CD4-positive, CD25-positive, alpha-beta regulatory T cell (primary cell): ENCODE measurements at regions not wholly inside any gene's neighbourhood (a gene's known extent, or its start where the extent isn't known, plus 50 kb on each side); places are given as distances from the start of the nearest gene placed in this dataset.

ENCODE experiments used
- ATAC-seq, 2 donors: fragments of 150-1000 bp; cut with Tn5 transposase; one replicate each; pipeline ENCODE4 v1.10.0; 2021; ENCODE audit warnings: low read depth in 2 of 2, moderate number of reproducible peaks in 2 of 2, moderate library complexity in 1 of 2
- DNase-seq, 3 donors: peaks; one replicate each; pipeline versions ENCODE4 v3.0.0 to v3.0.0-alpha.2; 2012 to 2022; ENCODE audit warnings: mixed read lengths in 1 of 3
- H3K27ac ChIP-seq: one replicate; pipeline ENCODE4 v1.7.0; 2013; ENCODE audit warnings: mild to moderate bottlenecking, low read length; ENCODE audit not compliant: insufficient read depth, poor library complexity, severe bottlenecking
- H3K27me3 ChIP-seq: one replicate; pipeline ENCODE4 v1.7.0; 2013; ENCODE audit warnings: low read length; ENCODE audit not compliant: control insufficient read depth, insufficient read depth
- H3K36me3 ChIP-seq: one replicate; pipeline ENCODE4 v1.7.0; 2013; ENCODE audit warnings: mild to moderate bottlenecking, low read length, moderate library complexity; ENCODE audit not compliant: control insufficient read depth, insufficient read depth
- H3K4me1 ChIP-seq: 2 replicates; pipeline ENCODE4 v1.7.0; 2013; ENCODE audit warnings: mild to moderate bottlenecking, low read length; ENCODE audit not compliant: insufficient read depth, control insufficient read depth, poor library complexity, severe bottlenecking
- H3K4me3 ChIP-seq: one replicate; pipeline ENCODE4 v1.7.0; 2013; ENCODE audit warnings: low read depth, mild to moderate bottlenecking, low read length, moderate library complexity
- H3K9me3 ChIP-seq, 2 experiments: 1 replicate in 1 of 2; 2 replicates in 1 of 2; pipeline ENCODE4 v1.7.0; 2013; ENCODE audit warnings: low read length in 2 of 2, mild to moderate bottlenecking in 1 of 2, moderate library complexity in 1 of 2; ENCODE audit not compliant: control insufficient read depth in 2 of 2
- H3K27ac Mint-ChIP-seq, 3 donors: one replicate each; pipeline ENCODE4 v1.8.0; 2020 to 2022; ENCODE audit warnings: mild to moderate bottlenecking in 3 of 3, mixed read lengths in 3 of 3, moderate library complexity in 2 of 3
- H3K27me3 Mint-ChIP-seq: one replicate; pipeline ENCODE4 v1.8.0; 2022; ENCODE audit warnings: mild to moderate bottlenecking, mixed read lengths
- H3K36me3 Mint-ChIP-seq: one replicate; pipeline ENCODE4 v1.8.0; 2020; ENCODE audit warnings: mixed read lengths
- H3K4me1 Mint-ChIP-seq, 4 donors: one replicate each; pipeline ENCODE4 v1.8.0; 2020 to 2022; ENCODE audit warnings: mixed read lengths in 4 of 4, mild to moderate bottlenecking in 1 of 4
- H3K4me3 Mint-ChIP-seq, 4 donors: one replicate each; pipeline ENCODE4 v1.8.0; 2020 to 2022; ENCODE audit warnings: mild to moderate bottlenecking in 4 of 4, mixed read lengths in 4 of 4, moderate library complexity in 3 of 4
- H3K9me3 Mint-ChIP-seq, 7 donors: one replicate each; pipeline ENCODE4 v1.8.0; 2020 to 2022; ENCODE audit warnings: mixed read lengths in 7 of 7, mild to moderate bottlenecking in 3 of 7, moderate library complexity in 2 of 7

DNA sequence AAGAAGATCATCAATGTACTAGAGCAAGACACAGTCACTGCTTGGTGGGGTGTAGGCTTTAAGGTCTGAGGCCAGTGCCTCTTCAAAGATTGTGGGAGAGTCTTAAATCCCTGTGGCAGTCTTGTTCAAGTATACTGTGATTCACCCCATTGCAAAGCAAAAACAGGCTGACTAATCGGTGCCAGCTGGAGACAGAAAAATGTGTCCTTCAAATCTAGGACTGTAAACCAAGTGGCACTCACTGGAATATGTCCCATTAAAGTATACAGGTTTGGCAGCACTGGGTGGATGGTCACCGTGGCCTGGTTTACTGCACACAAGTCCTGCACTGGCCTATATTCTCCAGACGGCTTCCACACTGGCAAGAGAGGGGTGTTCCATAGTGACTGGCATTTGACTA is 1315.3 kb downstream of the TMEM121 start:
- Mint-ChIP-seq H3K36me3 (no peaks in the 10 kb centered on the region), H3K4me3 (peak overlapping the region in 2 of 4 donors; percentile 18 to 26), H3K27me3 (peaks cover 23% of the 10 kb centered on the region), H3K9me3 (peaks cover 0 to 2% (median 0%) of the 10 kb centered on the region in 7 donors), H3K4me1 (peaks cover 0 to 37% (median 19%) of the 10 kb centered on the region in 4 donors), H3K27ac (no peak overlapping the region)
- DNase-seq (no peak), ATAC-seq (no peak)
- Histone ChIP-seq H3K27ac (no peak overlapping the region), H3K4me1 (peaks cover 24% of the 10 kb centered on the region), H3K36me3 (no peaks in the 10 kb centered on the region), H3K27me3 (peaks cover 3% of the 10 kb centered on the region), H3K9me3 (no peaks in the 10 kb centered on the region), H3K4me3 (no peak overlapping the region)

DNA sequence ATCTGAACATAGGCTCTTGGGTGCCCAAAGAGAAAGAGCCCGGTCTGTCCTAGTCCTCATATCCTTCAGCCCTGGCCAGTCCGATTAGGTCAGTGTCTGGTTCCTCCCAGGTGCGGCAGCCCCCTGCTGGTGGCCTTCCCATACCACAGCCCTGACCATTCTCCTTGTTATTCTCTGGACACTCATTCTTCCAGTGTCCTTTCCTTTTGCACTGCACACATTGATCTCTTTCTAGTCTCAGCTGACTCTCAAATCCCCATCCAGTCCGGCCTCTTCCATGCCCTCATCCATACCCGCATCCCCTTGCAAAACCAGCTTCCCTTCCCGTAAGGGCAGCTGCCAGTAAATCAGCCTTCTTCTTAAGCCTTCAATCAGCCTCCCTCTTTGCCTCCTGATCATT is 1316.3 kb downstream of the TMEM121 start:
- no peak overlapping the region for H3K4me3 ChIP-seq

DNA sequence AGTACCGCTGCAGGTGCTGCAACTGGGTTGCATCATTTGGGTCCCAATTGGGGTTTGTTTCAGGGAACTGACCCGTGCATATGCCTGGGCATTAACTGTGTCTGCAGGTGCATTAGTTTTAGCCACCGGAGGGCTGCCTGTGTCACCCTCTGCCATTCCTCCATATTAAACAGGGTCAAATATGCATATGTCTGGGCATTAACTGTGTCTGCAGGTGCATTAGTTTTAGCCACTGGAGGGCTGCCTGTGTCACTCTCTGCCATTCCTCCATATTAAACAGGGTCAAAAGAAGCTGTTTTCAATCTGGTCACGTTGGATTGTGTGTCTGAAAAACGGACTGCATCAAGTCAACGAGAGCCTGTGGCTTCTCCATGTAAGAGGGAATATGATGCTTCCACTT is 1317.0 kb downstream of the TMEM121 start:
- Histone ChIP-seq H3K27ac (peak overlapping the region; percentile 75), H3K9me3 (no peaks in the 10 kb centered on the region), H3K4me3 (peak overlapping the region; percentile 86), H3K4me1 (peaks cover 24% of the 10 kb centered on the region), H3K27me3 (peaks cover 5% of the 10 kb centered on the region), H3K36me3 (no peaks in the 10 kb centered on the region)
- DNase-seq = peak in 1 of 3 donors; percentile 25
- Mint-ChIP-seq H3K9me3 (no peaks in the 10 kb centered on the region), H3K27me3 (peaks cover 35% of the 10 kb centered on the region), H3K4me3 (peak overlapping the region; percentile 1 to 96 (median 93)), H3K36me3 (no peaks in the 10 kb centered on the region), H3K4me1 (peaks cover 0 to 37% (median 20%) of the 10 kb centered on the region in 4 donors), H3K27ac (peak overlapping the region; percentile 69 to 95 (median 87))
- no peak for ATAC-seq

More for the DNA sequence above, 1316.3 kb downstream of the TMEM121 start:
- no peaks in the 10 kb centered on the region for H3K36me3 ChIP-seq
- H3K27me3 Mint-ChIP-seq = peaks cover 33% of the 10 kb centered on the region
- H3K4me1 Mint-ChIP-seq = peaks cover 0 to 37% (median 20%) of the 10 kb centered on the region in 4 donors
- H3K9me3 ChIP-seq = no peaks in the 10 kb centered on the region
- peaks cover 3% of the 10 kb centered on the region for H3K27me3 ChIP-seq
- H3K4me1 ChIP-seq = peaks cover 24% of the 10 kb centered on the region
- no peaks in the 10 kb centered on the region for H3K36me3 Mint-ChIP-seq
- peak overlapping the region in 3 of 4 donors; percentile 10 to 96 (median 17) for H3K4me3 Mint-ChIP-seq
- ATAC-seq (no peak), DNase-seq (no peak)
- no peak overlapping the region for H3K27ac ChIP-seq
- no peaks in the 10 kb centered on the region for H3K9me3 Mint-ChIP-seq
- no peak overlapping the region for H3K27ac Mint-ChIP-seq

DNA sequence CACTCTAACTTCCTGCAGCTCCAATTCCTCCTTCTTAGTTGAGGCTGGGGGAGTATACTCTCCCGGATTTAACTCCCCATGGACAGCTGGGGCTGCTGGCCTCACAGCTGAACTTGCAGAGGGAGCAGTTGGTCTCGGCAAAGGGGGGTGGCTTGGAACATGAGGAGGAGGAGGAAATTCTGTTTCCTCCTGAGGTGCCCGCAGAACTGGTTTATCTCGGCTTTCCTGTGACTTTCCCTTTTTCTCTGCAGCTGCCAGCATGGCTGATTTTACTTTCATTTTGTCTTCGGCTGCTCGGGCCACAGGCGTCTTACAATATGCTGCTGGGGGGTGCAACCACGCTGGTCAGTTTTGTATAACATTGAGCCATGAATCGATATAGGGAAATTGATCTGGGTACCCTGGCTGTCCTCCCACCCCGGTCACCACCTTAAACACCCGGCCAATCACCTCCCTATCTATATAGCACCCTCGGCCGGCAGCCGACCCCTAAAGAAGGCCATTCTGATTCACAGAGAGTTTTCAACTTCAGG is 1317.6 kb downstream of the TMEM121 start:
- Histone ChIP-seq H3K4me3 (peak overlapping the region; percentile 86), H3K9me3 (no peaks in the 10 kb centered on the region), H3K4me1 (peaks cover 24% of the 10 kb centered on the region), H3K36me3 (no peaks in the 10 kb centered on the region), H3K27ac (peak overlapping the region; percentile 75), H3K27me3 (peaks cover 5% of the 10 kb centered on the region)
- Mint-ChIP-seq H3K27me3 (peaks cover 35% of the 10 kb centered on the region), H3K4me1 (peaks cover 0 to 37% (median 20%) of the 10 kb centered on the region in 4 donors), H3K4me3 (peak overlapping the region; percentile 91 to 96 (median 96)), H3K36me3 (no peaks in the 10 kb centered on the region), H3K27ac (peak overlapping the region; percentile 86 to 95 (median 87)), H3K9me3 (no peaks in the 10 kb centered on the region)
- DNase-seq (peak in 2 of 3 donors; percentile 17 to 50), ATAC-seq (no peak)

DNA sequence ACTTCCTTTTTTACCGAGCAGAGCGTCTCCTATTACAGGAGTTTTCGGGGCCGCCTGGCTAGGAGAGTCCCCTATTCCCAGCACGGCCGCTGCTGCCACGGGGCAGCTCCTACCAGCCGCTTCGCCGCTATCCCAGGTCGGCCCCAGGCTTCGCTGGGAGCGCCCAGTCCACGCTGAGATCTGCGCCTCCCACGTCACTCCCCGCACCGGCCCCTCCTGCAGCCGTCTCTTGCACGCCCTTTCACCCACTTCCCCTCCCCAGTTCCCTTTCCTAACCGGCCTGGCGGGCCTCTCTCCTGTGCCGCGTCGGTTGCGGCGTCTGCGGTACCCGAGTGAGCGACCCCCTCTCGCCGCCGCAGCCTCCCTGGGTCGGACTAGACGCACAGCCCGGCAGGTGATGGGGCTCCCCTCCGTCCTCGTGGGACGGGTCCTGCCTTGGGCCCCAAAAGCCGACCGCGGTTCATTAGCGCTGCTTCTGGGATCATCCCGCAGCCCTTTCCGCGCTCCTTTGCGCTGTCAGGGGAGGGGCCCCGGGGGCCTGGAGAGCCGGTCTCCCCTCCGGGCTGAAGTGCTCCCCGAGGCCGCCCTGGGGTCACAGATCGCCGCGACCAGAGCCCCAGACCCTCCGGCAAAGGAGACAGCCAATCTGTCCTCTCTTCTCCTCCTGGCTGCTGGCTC is 1318.4 kb downstream of the TMEM121 start:
- Mint-ChIP-seq H3K4me3 (peak overlapping the region; percentile 91 to 96 (median 96)), H3K27me3 (peaks cover 38% of the 10 kb centered on the region), H3K36me3 (no peaks in the 10 kb centered on the region), H3K27ac (peak overlapping the region; percentile 86 to 95 (median 87)), H3K9me3 (no peaks in the 10 kb centered on the region), H3K4me1 (peaks cover 0 to 37% (median 20%) of the 10 kb centered on the region in 4 donors)
- no peaks in the 10 kb centered on the region for H3K9me3 ChIP-seq
- DNase-seq (peak; percentile 47 to 75 (median 56)), ATAC-seq (peak; percentile 70 to 72)
- peak overlapping the region; percentile 75 for H3K27ac ChIP-seq
- H3K27me3 ChIP-seq = peaks cover 8% of the 10 kb centered on the region
- H3K4me3 ChIP-seq = peak overlapping the region; percentile 86
- H3K4me1 ChIP-seq = peaks cover 24% of the 10 kb centered on the region
- H3K36me3 ChIP-seq = no peaks in the 10 kb centered on the region

DNA sequence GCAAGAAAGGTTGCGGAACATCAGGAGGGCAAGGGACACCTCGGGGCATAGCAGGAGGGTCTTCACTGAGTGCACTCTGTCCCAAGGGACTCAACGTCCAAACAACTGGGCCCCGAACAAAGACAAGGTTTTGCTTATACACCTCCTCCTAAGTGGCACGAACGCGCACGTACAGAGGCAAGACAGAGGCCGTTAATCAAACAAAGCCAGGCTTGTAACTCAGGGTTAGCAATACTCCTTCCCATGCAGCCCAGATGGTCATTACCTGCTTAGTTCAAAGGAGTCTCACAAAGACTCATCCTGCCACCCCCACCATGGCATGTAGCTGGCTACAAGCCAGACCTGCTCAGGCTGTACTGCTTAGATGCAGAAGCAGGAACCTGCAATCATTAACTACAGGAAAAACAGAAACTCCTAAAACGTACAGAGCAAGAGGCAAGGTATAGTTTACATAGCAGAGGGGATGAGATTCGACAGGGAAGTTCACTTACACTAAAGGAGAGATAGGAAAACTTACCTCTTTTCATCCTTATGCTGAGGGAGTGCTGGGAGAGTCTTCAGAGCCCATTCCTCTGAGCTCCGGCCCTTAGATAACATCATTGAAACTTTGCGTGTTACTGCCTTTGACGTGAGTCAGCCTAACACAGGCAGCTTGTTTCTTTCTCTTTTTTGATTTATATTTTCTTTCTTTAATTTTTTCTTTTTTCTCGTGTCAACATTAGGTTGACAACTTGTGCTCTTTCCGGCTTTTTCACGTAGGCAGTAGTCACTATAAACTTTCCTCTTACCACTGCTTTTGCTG is 1319.1 kb downstream of the TMEM121 start:
- peaks cover 0 to 33% (median 20%) of the 10 kb centered on the region in 4 donors for H3K4me1 Mint-ChIP-seq
- DNase-seq = peak in 2 of 3 donors; percentile 32 to 55

DNA sequence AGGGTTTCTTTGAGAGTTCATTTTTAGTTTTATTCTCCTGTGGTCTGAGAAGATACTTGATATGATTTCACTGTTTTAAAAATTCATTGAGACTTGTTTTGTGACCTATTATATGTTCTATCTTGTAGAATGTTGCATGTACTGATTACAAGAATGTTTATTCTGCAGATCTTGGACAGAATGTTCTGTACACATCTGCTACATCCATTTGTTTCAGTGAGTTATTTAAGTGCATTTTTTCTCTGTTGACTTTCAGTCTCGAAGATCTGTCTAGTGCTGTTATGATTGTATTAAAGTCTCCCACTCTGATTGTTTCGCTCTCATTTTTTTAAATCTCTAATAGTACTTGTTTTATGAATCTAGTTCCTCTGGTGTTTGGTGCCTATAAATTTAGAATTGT is 1319.8 kb downstream of the TMEM121 start:
- H3K4me3 Mint-ChIP-seq = peak overlapping the region; percentile 91 to 96 (median 96)
- Histone ChIP-seq H3K27me3 (peaks cover 8% of the 10 kb centered on the region), H3K36me3 (no peaks in the 10 kb centered on the region), H3K4me3 (no peak overlapping the region), H3K4me1 (peaks cover 24% of the 10 kb centered on the region), H3K27ac (no peak overlapping the region), H3K9me3 (no peaks in the 10 kb centered on the region)
- DNase-seq = no peak
- no peaks in the 10 kb centered on the region for H3K9me3 Mint-ChIP-seq
- peak overlapping the region in 2 of 3 donors; percentile 43 to 87 for H3K27ac Mint-ChIP-seq
- no peak for ATAC-seq
- H3K4me1 Mint-ChIP-seq = peaks cover 0 to 32% (median 20%) of the 10 kb centered on the region in 4 donors
- peaks cover 41% of the 10 kb centered on the region for H3K27me3 Mint-ChIP-seq
- no peaks in the 10 kb centered on the region for H3K36me3 Mint-ChIP-seq

More for the DNA sequence above, 1319.1 kb downstream of the TMEM121 start:
- Mint-ChIP-seq H3K27ac (peak overlapping the region; percentile 37 to 87 (median 86)), H3K27me3 (peaks cover 41% of the 10 kb centered on the region), H3K9me3 (no peaks in the 10 kb centered on the region), H3K4me3 (peak overlapping the region; percentile 91 to 96 (median 96)), H3K36me3 (no peaks in the 10 kb centered on the region)
- Histone ChIP-seq H3K27ac (peak overlapping the region; percentile 75), H3K36me3 (no peaks in the 10 kb centered on the region), H3K27me3 (peaks cover 8% of the 10 kb centered on the region), H3K9me3 (no peaks in the 10 kb centered on the region), H3K4me3 (peak overlapping the region; percentile 71), H3K4me1 (peaks cover 24% of the 10 kb centered on the region)
- ATAC-seq = peak; percentile 47 to 50
